Fibroblast of villous mesenchyme (primary cell): ENCODE measurements at regions not wholly inside any gene's neighbourhood (a gene's known extent, or its start where the extent isn't known, plus 50 kb on each side); places are given as distances from the start of the nearest gene placed in this dataset.

ENCODE experiments used
- DNase-seq: peaks from one replicate; pipeline ENCODE4 v3.0.0-alpha.2; 2010; ENCODE audit warnings: low read depth
- H3K4me3 ChIP-seq: 2 replicates; pipeline ENCODE4 v1.5.1; 2011; ENCODE audit warnings: low read depth, mild to moderate bottlenecking, low read length
- CTCF ChIP-seq: IDR thresholded peaks from 2 replicates; pipeline ENCODE4 v1.5.1; 2012; ENCODE audit warnings: low read depth, mild to moderate bottlenecking, low read length; ENCODE audit not compliant: insufficient read depth

DNA sequence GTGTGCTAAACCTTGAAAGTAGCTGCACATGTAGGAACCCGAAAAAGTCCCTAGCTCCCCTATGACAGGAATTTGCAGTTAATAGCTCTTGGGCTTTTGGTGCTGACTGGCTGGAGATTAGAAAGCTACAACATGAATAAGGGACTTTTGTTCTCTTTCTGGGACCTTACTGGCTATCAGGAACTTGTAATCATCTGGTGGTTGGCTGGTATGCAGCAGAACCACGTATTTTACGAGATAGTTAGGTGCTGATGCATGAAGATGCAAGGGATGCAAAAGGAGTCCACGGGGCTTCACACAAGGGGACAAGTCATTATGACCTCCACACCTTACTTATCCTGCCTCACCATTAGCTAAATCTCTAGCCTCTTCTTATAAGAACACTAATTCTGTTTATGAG lies 190.2 kb upstream of the NRXN1 start:
- no peak for TF ChIP-seq CTCF
- no peak for DNase-seq
- no peak overlapping the region for H3K4me3 ChIP-seq

DNA sequence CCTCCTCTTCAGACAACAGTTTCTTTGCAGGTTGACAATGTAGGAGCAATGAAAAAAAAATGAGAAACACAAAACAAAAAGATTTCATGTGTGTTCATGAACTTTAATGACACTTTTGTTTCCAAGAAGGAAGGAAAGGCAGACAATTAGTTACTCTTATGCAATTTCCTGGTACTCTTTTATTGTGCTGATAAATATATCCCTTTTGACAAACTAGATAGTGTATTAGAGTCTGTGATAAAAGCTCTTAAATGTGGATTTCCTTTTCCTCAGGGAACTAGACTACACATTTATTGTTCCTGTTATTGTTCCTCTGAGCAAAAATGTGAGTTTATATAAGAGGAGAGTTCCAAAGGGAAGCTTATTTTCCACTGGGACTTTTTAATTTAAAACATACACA lies 188.7 kb upstream of the NRXN1 start:
- no peak for TF ChIP-seq CTCF
- no peak overlapping the region for H3K4me3 ChIP-seq
- no peak for DNase-seq

DNA sequence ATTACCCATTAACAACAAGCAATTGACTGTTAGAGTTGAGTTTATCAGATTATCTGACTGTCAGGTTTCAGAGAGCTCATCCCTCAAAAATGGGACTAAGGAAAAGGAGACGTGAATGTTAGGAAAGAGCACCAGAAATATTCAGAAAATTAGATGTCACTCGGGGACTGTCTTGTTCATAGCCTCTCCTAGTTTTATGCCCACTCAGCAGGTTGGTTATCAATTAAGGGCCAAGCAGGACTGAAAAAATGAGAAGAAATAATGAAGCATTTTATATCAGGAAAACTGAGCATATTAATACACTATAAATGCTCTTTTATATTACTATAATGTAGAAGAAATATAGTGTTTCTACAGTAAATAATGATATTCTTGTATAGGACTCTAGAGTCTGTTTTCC lies 188.1 kb upstream of the NRXN1 start:
- no peak for DNase-seq
- TF ChIP-seq CTCF = no peak
- no peak overlapping the region for H3K4me3 ChIP-seq

DNA sequence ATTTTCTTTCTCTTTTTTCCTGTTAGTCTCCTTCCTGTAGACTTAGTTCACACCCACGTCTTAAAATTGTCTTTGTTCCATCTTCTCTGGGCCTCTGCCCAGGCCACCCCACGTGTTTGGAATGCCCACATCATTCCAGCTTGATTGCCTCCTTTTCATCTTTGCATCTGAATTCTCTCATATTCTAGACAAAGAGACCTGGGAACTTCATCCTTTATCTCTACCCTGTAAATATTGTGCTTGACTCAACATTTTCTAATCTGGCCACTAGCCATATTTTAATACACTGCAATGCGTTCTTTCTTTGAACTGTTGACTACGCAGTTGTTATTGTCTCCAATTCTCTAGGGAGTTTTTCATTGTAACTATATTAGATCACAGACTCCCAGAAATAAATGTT lies 187.5 kb upstream of the NRXN1 start:
- DNase-seq = no peak
- TF ChIP-seq CTCF = no peak
- no peak overlapping the region for H3K4me3 ChIP-seq

DNA sequence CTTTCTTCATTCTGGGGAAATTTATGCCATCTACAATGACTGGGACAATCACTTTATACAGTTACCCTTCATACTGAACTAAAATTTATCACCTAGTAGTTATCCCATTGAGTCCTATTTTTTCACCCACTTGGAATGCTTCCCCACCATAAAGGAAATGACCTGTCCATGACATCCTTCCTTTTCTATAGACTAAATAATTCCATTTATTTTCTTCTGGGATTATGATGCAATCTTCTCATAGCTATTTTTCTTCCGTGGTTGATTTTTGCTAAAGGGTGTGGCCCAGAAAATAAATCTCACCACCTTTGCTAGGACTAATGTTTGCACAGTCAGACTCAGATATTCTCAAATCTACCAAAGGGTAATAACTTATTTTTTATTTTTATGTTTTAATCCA lies 186.1 kb upstream of the NRXN1 start:
- no peak for TF ChIP-seq CTCF
- no peak for DNase-seq

DNA sequence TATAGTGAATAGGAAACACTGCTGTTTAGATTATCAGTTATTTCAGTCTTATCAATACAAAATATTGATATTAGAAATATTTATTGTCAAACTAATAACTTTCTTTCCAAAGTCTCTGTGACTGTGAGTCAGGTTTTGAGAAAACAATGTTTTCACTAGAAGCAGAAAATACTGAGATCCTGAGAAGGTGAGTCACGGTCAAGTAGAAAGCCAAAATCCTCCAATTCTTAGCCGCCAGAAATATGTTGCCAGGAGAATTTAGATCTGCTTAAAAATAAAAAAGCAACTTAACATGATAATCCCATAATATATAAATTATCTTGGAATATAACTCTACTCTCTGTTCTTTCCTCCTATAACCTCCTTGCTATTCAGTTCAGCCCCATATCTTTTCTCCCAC lies 181.9 kb upstream of the NRXN1 start:
- no peak for DNase-seq
- TF ChIP-seq CTCF = no peak

More for the DNA sequence above, 186.1 kb upstream of the NRXN1 start:
- no peak overlapping the region for H3K4me3 ChIP-seq

GRCh38 chr2:51212374-51212773 lies 180.4 kb upstream of the NRXN1 start:
- H3K4me3 ChIP-seq = no peak overlapping the region
- TF ChIP-seq CTCF = no peak
- no peak for DNase-seq

More for the DNA sequence above, 181.9 kb upstream of the NRXN1 start:
- H3K4me3 ChIP-seq = no peak overlapping the region
